SIG-M5 treated with dmso at 0.1 percent for 504 hours (cell line): ENCODE measurements at regions not wholly inside any gene's neighbourhood (a gene's known extent, or its start where the extent isn't known, plus 50 kb on each side); places are given as distances from the start of the nearest gene placed in this dataset.
"Not testable (repeated sequence)": the region's sequence is repeated elsewhere in the genome, so short reads cannot be mapped to it uniquely, and the experiment has no call there.

Source experiments
- DNase-seq: peaks from one replicate; lab custom pipeline; 2025; ENCODE audit not compliant: unreplicated experiment; lab: John Stamatoyannopoulos, UW

- no peak for DNase-seq
These were observed 194.3 kb upstream of the MBL2 start for GRCh38 chr10:52966904-52967303.

GRCh38 chr10:52965938-52966401 lies 193.4 kb upstream of the MBL2 start:
- no peak for DNase-seq

- no peak for DNase-seq
These were observed 192.9 kb upstream of the MBL2 start for GRCh38 chr10:52965509-52965908.

GRCh38 chr10:52961323-52961722 lies 188.7 kb upstream of the MBL2 start:
- no peak for DNase-seq

GRCh38 chr10:52959810-52960209 lies 187.2 kb upstream of the MBL2 start:
- DNase-seq: no peak

- no peak for DNase-seq
These were observed 184.3 kb upstream of the MBL2 start for GRCh38 chr10:52956861-52957260.

- no peak for DNase-seq
These were observed 183.9 kb upstream of the MBL2 start for GRCh38 chr10:52956461-52956860.

- no peak for DNase-seq
These were observed 182.8 kb upstream of the MBL2 start for GRCh38 chr10:52955337-52955736.

GRCh38 chr10:52954407-52954806 lies 181.8 kb upstream of the MBL2 start:
- DNase-seq: no peak

- no peak for DNase-seq
These were observed 179.9 kb upstream of the MBL2 start for GRCh38 chr10:52952391-52953055.

GRCh38 chr10:52951824-52952223 lies 179.2 kb upstream of the MBL2 start:
- peak; percentile 12 for DNase-seq

- DNase-seq: no peak
These were observed 178.0 kb upstream of the MBL2 start for GRCh38 chr10:52950578-52950977.

GRCh38 chr10:52949899-52950298 lies 177.3 kb upstream of the MBL2 start:
- DNase-seq: no peak

- DNase-seq: no peak
These were observed 173.9 kb upstream of the MBL2 start for GRCh38 chr10:52946486-52946885.

- DNase-seq: not testable (repeated sequence)
These were observed 172.9 kb upstream of the MBL2 start for GRCh38 chr10:52945521-52945920.

GRCh38 chr10:52940921-52941320 lies 168.3 kb upstream of the MBL2 start:
- DNase-seq: no peak

GRCh38 chr10:52939894-52940293 lies 167.3 kb upstream of the MBL2 start:
- no peak for DNase-seq

GRCh38 chr10:52933748-52934147 lies 161.2 kb upstream of the MBL2 start:
- DNase-seq: no peak

GRCh38 chr10:52927678-52928077 lies 155.1 kb upstream of the MBL2 start:
- no peak for DNase-seq

- DNase-seq: no peak
These were observed 150.9 kb upstream of the MBL2 start for GRCh38 chr10:52923520-52923919.

- no peak for DNase-seq
These were observed 146.2 kb upstream of the MBL2 start for GRCh38 chr10:52918714-52919305.

- DNase-seq: no peak
These were observed 142.8 kb upstream of the MBL2 start for GRCh38 chr10:52915391-52915790.

- no peak for DNase-seq
These were observed 138.6 kb upstream of the MBL2 start for GRCh38 chr10:52911163-52911562.
